HCT116 (cell line): ENCODE measurements at regions not wholly inside any gene's neighbourhood (a gene's known extent, or its start where the extent isn't known, plus 50 kb on each side); places are given as distances from the start of the nearest gene placed in this dataset.

Experiments used
- CTCF ChIP-seq, 3 experiments: fragments of 200-600 bp in 1 of 3; sonication (generic) in 1 of 3; IDR thresholded peaks in 2 of 3; conservative IDR thresholded peaks in 1 of 3; 2 replicates each; pipeline ENCODE4 v1.5.1; 2012 to 2017; ENCODE audit warnings: low read depth in 2 of 3, low read length in 2 of 3, antibody characterized with exemption in 1 of 3, borderline replicate concordance in 1 of 3, control low read depth in 1 of 3, mild to moderate bottlenecking in 1 of 3, mixed read lengths in 1 of 3, mixed run types in 1 of 3, moderate library complexity in 1 of 3; ENCODE audit not compliant: insufficient read depth in 1 of 3
- EGR1 ChIP-seq: IDR thresholded peaks from 2 replicates; pipeline ENCODE4 v1.6.1; 2012; ENCODE audit warnings: low read depth
- EZH2 ChIP-seq: fragments of 200-600 bp; sonication (generic); IDR thresholded peaks from 2 replicates; pipeline ENCODE4 v1.6.1; 2017; ENCODE audit warnings: antibody characterized with exemption, mixed run types
- POLR2A ChIP-seq: IDR thresholded peaks from 2 replicates; pipeline ENCODE4 v1.7.0; 2011; ENCODE audit warnings: borderline replicate concordance; ENCODE audit not compliant: insufficient read depth, insufficient read length; ENCODE audit errors: extremely low read depth
- POLR2AphosphoS5 ChIP-seq: IDR thresholded peaks from 2 replicates; pipeline ENCODE4 v1.6.1; 2011; ENCODE audit warnings: mild to moderate bottlenecking, low read depth, low read length, moderate library complexity
- ZNF274 ChIP-seq: fragments of 200-500 bp; sonication (Bioruptor generic); IDR thresholded peaks from 2 replicates; pipeline ENCODE4 v1.6.1; 2014; ENCODE audit warnings: mild to moderate bottlenecking, low read depth, low read length, inconsistent platforms
- TF ChIP-seq, protein P1 (sequence below): IDR thresholded peaks from 2 replicates; pipeline ENCODE4 v1.6.1; 2012

- TF ChIP-seq POLR2AphosphoS5 (no peak), EZH2 (no peak), POLR2A (no peak), CTCF (IDR thresholded peaks at IDR 0.05 in 2 of 3, conservative IDR thresholded peaks at IDR 0.05 in 1 of 3; ENCODE audit: borderline replicate concordance in 1 of 3, insufficient read depth in 1 of 3, low read depth in 2 of 3, low read length in 2 of 3) (no peak), ZNF274 (no peak), EGR1 (no peak)
- TF ChIP-seq, protein P1, sequence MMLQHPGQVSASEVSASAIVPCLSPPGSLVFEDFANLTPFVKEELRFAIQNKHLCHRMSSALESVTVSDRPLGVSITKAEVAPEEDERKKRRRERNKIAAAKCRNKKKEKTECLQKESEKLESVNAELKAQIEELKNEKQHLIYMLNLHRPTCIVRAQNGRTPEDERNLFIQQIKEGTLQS, result no peak
Observed at GRCh38 chr3:160047876-160048275, 59.2 kb downstream of the IL12A start.
